NCI-H146 (cell line): ENCODE measurements at regions not wholly inside any gene's neighbourhood (a gene's known extent, or its start where the extent isn't known, plus 50 kb on each side); places are given as distances from the start of the nearest gene placed in this dataset.

Experiments used
- DNase-seq: peaks from one replicate; lab custom pipeline; 2025; lab: John Stamatoyannopoulos, UW

GRCh38 chr12:115577401-115577800, 700.1 kb downstream of the MED13L start:
- DNase-seq: no peak

DNA sequence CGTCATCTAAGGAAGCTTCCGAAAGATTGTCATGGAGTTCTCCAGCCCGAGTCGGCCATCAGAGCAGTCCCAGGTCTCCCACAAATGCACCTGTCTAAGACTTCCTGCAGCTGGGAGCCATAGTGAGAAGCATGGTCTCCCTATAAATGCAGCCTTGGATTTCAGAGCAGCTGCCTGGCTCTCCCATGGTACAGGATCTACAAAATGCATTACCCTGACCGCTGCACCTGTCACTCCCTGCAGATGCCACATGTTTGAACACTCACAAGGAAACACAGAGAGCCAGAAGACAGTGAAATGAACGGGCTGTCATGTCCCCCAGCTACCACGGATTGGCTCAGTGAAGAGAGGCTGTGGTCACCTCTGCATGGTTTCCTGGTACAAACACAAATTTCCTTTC, 702.7 kb downstream of the MED13L start:
- no peak for DNase-seq

DNA sequence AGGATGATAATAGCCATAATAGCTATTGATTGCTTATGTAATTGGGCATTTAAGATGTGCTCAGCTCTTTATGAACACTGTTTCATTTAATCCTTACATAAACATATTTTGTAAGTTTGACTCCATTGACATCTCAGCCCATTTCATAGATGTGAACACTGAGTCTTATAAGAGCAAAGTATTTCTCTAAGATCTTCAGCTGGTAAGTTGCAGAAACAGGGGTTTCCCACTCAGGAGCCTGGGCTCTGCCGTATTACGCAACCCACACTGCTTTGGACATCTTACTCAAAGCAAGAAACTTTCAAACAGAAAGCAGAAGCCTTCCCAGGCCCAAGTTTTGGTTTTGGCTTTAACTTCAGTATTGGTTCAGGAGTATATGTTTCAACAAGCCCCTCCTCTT, 705.1 kb downstream of the MED13L start:
- DNase-seq: no peak

DNA sequence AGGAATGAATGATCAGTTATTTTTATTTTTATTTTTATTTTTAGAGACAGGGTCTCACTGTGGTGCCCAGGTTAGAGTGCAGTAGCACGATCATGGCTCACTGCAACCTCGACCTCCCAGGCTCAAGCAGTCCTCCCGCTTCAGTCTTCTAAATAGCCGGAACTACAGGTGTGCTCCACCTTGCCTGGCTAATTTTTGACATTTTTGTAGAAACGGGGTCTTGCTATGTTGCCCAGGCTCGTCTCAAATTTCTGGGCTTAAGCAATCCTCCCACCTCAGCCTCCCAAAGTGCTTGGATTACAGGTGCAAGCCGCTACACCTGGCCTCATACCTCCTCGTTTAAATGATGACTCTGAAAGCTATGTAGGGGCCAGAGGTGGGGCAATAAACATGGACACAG, 706.0 kb downstream of the MED13L start:
- no peak for DNase-seq

GRCh38 chr12:115571027-115571426, 706.5 kb downstream of the MED13L start:
- DNase-seq: no peak

DNA sequence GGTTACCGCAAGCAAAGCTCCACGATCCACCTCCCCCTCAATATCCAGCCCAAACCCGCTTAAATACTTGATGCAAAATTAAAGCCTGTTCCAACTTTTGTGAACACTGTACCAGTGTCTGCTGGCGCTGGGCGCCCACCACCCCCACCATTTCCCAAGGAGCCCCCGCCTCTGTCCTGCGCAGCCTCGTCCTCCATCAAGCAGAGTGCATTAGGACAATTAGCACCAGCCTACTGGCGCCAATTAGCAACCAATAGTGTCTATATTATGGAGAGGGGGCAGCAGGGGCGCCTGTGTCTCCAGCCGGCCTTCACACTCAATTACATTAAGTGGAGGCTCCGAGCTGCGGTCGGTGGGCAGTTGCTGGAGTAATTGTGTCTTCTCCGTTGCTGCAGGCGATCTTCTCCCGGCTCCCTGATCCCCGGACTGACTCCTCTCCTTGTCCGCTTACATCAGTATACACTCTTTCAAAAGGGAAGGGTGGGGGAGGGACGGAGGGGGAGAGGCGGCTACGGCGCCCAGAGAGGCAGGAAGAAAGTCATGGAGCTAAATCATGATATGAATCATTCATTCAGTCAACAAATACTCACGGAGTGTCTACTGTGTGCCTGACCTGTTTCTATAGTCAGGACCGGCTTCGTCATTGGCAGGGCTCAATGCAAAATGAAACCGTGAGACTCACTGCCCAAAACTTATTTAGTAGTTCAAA, 707.3 kb downstream of the MED13L start:
- no peak for DNase-seq

- no peak for DNase-seq
These were observed 708.0 kb downstream of the MED13L start for GRCh38 chr12:115569345-115570068.

DNA sequence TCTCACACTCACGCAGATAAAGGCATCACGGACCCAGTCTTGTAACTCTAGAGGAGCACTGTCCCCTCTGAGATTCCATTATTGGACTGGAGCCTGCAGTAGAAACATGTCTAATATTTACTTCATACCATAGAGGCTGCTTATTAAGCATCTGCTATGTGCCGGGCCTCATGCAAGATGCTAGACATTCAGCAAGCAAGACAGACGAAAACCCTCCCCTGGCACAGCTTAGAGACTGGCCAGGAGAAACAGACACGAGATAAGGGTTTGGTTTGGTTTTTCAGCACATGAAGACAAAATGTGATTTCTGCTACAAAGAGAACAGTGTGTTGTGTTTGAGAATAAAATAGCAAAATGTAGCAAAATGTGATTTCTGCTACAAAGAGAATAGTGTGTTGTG, 719.2 kb downstream of the MED13L start:
- DNase-seq: no peak

DNA sequence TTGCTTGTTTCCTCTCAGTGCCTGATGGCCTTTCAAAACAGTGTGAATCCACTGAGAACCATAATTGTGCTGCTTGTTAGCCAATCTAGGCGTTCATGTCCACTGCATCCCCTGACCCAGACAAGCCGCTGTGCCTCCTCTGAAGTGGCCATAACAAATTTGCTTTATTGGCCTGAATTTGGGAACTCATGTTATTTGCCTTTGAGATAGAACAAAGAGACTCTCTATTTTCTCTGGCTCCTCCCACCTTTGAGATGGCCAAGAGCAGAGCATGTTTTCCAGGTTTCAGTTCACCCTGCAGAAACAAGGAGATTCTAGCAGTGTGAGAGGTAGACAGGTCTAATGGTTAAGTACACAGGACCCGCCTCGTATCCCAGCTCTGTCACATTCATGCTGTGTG, 723.9 kb downstream of the MED13L start:
- DNase-seq: no peak

- no peak for DNase-seq
These were observed 734.2 kb downstream of the MED13L start for GRCh38 chr12:115543269-115543668.

GRCh38 chr12:115542656-115543055, 734.8 kb downstream of the MED13L start:
- DNase-seq: no peak

DNA sequence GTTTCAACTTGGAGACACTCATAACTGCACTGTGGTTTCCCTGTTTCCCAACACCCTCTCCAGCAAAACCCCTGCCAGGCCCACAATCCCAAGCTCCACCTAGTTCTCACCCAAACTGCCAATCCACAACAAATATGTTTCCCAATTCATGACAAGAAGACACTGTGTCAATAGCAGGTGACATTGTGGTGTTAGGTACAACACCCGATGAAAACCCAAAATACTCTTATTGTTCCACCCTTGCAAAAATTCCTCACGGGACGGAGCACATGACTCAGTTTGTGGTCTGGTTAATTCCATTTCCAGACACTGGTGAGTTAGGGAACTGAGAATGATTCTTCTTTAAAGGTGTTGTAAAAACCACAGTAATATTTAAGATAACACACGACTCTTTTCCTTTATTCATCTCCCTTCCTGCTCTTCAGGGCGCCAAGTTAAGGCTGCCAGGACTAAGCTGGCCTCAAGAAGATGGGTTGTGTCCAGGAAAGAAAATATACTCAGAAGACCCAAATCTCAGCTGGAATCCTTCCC, 735.5 kb downstream of the MED13L start:
- no peak for DNase-seq

DNA sequence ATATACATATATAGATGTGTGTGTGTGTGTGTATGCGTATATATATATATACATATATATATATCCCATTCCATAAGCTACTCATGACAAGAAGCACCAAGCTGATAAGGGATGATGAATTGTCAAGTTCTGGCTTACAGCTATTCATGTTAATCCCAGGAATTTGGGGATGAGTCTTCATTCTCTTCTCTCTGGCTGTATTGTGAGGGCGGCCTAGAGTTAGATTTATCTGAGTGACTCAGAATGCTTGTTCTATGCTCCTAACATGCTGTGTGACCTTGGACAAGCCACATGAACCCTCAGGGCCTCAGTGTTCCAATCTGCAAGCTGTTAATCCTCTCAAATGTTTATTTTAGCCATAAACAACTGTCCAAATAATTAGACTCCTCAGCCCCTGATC, 749.0 kb downstream of the MED13L start:
- DNase-seq: no peak

DNA sequence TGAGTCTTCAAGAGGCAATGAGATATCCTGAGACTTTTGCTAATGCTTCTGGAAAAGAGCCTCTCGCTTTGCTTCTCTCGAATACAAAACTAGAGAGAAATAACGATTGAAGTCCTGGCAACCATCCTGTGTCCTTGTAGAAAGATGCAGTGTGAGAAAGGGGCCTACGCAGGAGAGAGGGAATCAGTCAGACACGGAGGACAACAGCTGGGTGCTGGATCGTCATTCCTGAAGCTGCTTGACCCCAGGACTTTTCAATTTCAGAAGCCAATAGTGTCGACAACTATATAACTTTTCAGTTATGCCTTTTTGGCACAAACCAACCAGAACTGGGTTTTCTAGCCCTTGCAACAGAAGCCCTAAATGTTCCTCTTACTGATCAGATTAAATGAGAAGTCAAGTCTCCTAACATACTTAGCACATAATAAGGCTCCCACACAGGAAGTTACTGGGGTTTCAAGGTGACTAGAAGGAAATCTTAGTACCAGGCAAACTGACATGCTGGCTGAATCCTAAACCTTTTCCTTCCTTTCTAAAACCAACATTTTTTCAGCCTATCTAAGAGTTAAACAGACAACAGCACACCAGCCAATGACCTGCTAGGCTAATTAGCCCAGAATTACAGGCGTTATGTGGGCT, 755.6 kb downstream of the MED13L start:
- no peak for DNase-seq

DNA sequence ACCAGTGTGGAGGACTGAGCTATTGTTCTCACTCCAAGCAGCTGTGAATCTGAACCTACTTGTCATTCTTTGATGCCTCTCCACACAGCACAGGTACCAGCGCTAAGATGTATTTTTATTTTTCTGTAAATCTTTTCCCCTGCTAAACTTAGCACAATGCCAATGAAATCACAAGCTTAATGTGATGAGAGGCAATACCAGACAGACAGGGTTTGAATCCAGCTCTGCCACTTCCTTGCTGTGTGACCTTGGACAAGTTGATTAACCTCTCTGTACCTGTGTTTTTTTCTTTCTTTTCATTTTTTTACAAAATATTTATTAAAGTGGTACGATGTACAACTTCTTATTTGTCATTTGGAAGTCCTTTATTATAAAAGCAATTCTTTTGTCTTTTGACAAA, 757.6 kb downstream of the MED13L start:
- DNase-seq: no peak

GRCh38 chr12:115519359-115519758, 758.1 kb downstream of the MED13L start:
- no peak for DNase-seq

DNA sequence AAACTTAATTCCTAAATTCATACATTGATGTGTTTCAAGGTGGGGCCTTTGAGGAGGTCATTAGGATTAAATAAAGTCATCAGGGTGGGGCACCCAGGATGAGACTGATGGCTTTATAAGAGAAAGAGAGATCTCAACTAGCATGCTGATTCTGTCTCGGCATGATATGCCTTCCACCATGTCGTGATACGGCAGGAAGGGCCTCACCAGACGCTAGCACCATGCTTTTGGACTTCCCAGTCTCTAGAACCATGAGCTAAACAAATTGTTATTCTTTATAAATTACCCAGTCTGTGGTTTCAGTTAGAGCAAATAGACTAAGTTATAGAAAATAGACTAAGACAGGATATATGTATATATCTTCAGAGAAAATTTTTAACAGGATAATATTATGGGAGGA, 759.6 kb downstream of the MED13L start:
- DNase-seq: no peak

- DNase-seq: no peak
These were observed 765.3 kb downstream of the MED13L start for GRCh38 chr12:115511986-115512711.

- DNase-seq: no peak
These were observed 766.2 kb downstream of the MED13L start for GRCh38 chr12:115511305-115511704.

DNA sequence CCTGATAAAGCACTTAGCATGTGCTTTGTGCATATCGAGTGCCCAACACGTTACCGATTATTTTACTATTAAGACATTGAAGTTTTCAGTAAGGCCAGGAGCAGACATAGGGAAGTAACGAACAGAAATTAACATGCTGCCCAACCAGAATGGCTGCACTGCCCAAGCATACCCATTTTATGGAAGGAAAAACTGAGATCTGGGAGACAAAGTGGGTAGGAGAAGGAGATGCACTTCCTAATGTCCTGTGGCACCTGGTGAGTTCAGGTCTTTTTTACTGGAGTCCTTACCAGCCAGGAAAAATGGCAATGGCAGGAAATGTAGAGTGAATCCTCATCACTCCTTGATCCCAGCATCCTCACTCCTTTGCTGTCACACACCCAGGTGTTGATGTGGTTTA, 768.5 kb downstream of the MED13L start:
- DNase-seq: no peak

DNA sequence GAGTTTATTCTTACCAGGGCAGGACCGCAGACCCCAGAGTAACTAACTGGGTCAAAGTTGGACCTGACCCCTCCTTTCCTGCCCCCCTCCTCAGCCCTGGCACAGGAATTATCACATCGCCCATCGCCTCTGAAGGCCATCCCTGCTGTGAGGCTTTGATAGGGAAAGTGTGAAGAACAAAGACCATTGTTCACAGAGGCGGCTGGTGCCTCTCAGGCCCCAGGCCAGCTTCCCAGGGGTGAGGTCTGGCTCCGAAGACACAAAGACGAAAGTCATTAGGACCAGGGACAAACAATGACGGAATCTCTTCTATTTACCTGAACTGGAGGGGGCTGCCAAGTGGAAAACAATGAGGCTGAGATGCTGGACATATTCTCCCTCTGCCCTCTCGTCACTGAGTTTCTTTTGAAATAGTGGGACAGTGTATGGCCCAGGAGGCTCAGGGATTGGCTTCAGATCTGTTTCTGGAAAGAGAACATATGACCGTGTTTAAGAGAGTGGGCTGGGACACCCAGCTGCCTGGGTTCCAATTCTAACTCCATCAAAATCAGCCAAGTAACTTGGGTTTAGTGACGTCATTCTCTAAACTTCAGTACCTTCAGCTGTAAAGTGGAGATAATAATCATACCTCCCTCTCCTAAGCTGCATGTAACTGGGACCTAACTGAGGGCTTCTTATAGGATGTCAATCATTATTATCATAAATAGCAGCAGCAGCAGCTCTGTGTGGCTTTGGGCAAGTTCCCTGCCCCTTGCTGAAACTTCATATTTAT, 769.4 kb downstream of the MED13L start:
- peak; percentile 59 for DNase-seq

GRCh38 chr12:115507560-115507889, 770.0 kb downstream of the MED13L start:
- no peak for DNase-seq
